ELR (cell line): ENCODE measurements at regions not wholly inside any gene's neighbourhood (a gene's known extent, or its start where the extent isn't known, plus 50 kb on each side); places are given as distances from the start of the nearest gene placed in this dataset.
A peak's percentile ranks its signal among the peaks of the same experiment; 100 is the strongest.
"Not testable (repeated sequence)": the region's sequence is repeated elsewhere in the genome, so short reads cannot be mapped to it uniquely, and the experiment has no call there.

ENCODE experiments used
- DNase-seq: peaks from one replicate; pipeline ENCODE4 v3.0.0-alpha.2; 2015; ENCODE audit warnings: low read depth

- DNase-seq, result no peak
These were observed 117.4 kb upstream of the MARCHF11 start for GRCh38 chr5:16296946-16297345.

- DNase-seq, result no peak
These were observed 112.3 kb upstream of the MARCHF11 start for GRCh38 chr5:16291894-16292293.

GRCh38 chr5:16291474-16291873 is 111.9 kb upstream of the MARCHF11 start:
- no peak for DNase-seq

GRCh38 chr5:16283791-16284190 is 104.2 kb upstream of the MARCHF11 start:
- DNase-seq, result no peak

GRCh38 chr5:16276859-16277258 is 97.3 kb upstream of the MARCHF11 start:
- DNase-seq, result not testable (repeated sequence)

GRCh38 chr5:16271851-16272250 is 92.3 kb upstream of the MARCHF11 start:
- DNase-seq, result no peak

GRCh38 chr5:16265141-16265540 is 85.5 kb upstream of the MARCHF11 start:
- peak; percentile 5 for DNase-seq

- DNase-seq, result no peak
These were observed 80.4 kb upstream of the MARCHF11 start for GRCh38 chr5:16260000-16260399.

- DNase-seq, result no peak
These were observed 74.3 kb upstream of the MARCHF11 start for GRCh38 chr5:16253856-16254255.

GRCh38 chr5:16245956-16246355 is 66.4 kb upstream of the MARCHF11 start:
- no peak for DNase-seq

GRCh38 chr5:16245249-16245648 is 65.7 kb upstream of the MARCHF11 start:
- no peak for DNase-seq

GRCh38 chr5:16238018-16238417 is 58.4 kb upstream of the MARCHF11 start:
- no peak for DNase-seq

- peak; percentile 9 for DNase-seq
These were observed 55.0 kb upstream of the MARCHF11 start for GRCh38 chr5:16234598-16234997.

- DNase-seq, result no peak
These were observed 54.1 kb upstream of the MARCHF11 start for GRCh38 chr5:16233730-16234129.

- no peak for DNase-seq
These were observed 49.9 kb upstream of the MARCHF11 start for GRCh38 chr5:16229357-16229940.
